ENCODE measurements at regions not wholly inside any gene's neighbourhood (a gene's known extent, or its start where the extent isn't known, plus 50 kb on each side); places are given as distances from the start of the nearest gene placed in this dataset.

DNA sequence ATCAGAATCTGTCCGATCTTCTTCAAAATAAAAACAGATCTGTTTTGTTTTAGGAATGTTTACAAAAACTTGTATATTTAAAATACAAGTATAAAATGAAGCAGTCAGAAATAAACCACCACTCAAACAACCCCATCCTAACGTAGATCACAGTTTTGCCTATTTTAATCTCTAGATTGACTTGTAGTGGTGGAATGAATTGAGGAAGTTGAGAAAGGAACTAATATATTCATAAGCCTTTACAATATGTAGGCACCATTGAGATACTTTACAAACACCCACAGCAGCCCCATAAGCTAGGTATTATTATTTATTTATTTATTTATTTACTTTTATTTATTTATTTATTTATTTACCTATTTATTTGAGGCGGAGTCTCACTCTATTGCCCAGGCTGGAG is 52.3 kb upstream of the KLF3 start:
- Mint-ChIP-seq H3K4me1 (peaks cover 17% of the 10 kb centered on the region), H3K27ac (no peak overlapping the region), H3K36me3 (no peaks in the 10 kb centered on the region), H3K9me3 (no peaks in the 10 kb centered on the region), H3K4me3 (no peak overlapping the region), H3K27me3 (no peaks in the 10 kb centered on the region)
- DNase-seq: no peak

DNA sequence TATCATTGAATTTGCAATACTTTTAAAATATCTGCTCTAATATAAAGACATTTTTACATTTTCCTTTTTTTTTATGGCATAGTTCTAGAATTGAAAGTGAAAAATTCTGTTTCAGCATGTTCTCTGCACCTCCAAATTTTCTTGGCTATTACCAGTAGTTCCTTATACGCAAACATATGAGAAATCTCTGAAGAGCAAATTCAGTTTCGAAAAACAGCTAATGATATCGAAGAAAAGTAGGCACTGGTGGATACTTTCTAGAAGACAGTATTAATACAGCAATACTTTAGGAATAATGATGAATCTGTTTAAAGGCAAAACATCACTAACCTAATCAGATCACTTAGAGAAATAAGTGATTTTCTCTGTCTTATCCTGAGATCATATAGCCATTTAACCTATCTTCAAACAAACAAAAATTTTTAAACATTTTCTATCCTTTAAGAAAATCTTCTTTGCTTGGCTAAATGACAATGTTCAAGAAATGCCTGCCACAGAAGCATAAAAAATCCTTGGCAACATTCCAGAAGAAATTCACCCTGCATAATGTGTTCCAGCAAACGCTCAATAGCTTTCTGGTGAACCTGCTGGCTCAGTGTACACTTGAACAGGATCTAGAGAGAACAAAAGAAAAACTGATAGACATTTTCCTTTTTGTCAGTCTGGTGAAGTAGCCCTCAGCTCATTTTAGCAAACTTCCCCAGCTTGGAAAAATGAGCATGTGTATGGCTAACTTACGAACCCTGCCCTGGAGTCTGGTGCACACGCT is 51.2 kb upstream of the KLF3 start:
- Mint-ChIP-seq H3K27ac (no peak overlapping the region), H3K27me3 (no peaks in the 10 kb centered on the region), H3K36me3 (no peaks in the 10 kb centered on the region), H3K9me3 (no peaks in the 10 kb centered on the region), H3K4me1 (peaks cover 17% of the 10 kb centered on the region), H3K4me3 (no peak overlapping the region)
- no peak for DNase-seq
